ENCODE measurements at regions not wholly inside any gene's neighbourhood (a gene's known extent, or its start where the extent isn't known, plus 50 kb on each side); places are given as distances from the start of the nearest gene placed in this dataset.

- no peak for TF ChIP-seq POLR2A (IDR thresholded peaks at IDR 0.05)
- TF ChIP-seq CTCF (IDR thresholded peaks at IDR 0.05), result no peak
Measured at GRCh38 chr6:81966968-81967367, 214.5 kb upstream of the TENT5A start.
